ENCODE measurements at regions not wholly inside any gene's neighbourhood (a gene's known extent, or its start where the extent isn't known, plus 50 kb on each side); places are given as distances from the start of the nearest gene placed in this dataset.

DNA sequence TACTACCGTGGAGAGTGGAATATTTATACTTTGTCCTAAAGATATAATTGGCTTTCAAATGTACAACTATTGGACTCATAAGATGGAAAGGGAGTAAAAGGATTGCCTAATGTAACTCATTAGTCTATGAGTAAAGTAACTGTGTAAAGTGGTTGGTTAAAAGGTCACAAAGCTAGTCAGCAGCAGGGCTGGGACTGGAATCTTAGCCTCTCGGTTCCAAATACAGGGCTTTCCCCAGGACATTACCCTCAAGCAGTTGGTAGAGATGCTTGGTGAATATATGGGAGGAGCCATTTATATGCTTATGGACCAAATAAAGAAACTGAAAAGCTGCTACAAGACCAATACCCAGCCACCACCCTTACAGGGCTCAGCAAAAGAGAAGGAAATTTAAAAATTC is 283.7 kb downstream of the HLX start:
- in situ Hi-C loops (cut with HindIII; ENCODE audit: low sequenced_read_pairs): no loop called here
- TF ChIP-seq, protein P1, sequence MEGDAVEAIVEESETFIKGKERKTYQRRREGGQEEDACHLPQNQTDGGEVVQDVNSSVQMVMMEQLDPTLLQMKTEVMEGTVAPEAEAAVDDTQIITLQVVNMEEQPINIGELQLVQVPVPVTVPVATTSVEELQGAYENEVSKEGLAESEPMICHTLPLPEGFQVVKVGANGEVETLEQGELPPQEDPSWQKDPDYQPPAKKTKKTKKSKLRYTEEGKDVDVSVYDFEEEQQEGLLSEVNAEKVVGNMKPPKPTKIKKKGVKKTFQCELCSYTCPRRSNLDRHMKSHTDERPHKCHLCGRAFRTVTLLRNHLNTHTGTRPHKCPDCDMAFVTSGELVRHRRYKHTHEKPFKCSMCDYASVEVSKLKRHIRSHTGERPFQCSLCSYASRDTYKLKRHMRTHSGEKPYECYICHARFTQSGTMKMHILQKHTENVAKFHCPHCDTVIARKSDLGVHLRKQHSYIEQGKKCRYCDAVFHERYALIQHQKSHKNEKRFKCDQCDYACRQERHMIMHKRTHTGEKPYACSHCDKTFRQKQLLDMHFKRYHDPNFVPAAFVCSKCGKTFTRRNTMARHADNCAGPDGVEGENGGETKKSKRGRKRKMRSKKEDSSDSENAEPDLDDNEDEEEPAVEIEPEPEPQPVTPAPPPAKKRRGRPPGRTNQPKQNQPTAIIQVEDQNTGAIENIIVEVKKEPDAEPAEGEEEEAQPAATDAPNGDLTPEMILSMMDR (IDR thresholded peaks at IDR 0.05; ENCODE audit: low read depth, low read length): no peak
- H3K4me3 ChIP-seq (ENCODE audit: low read depth, low read length): no peak overlapping the region
- DNase-seq (ENCODE audit: low read depth, low spot score): no peak

DNA sequence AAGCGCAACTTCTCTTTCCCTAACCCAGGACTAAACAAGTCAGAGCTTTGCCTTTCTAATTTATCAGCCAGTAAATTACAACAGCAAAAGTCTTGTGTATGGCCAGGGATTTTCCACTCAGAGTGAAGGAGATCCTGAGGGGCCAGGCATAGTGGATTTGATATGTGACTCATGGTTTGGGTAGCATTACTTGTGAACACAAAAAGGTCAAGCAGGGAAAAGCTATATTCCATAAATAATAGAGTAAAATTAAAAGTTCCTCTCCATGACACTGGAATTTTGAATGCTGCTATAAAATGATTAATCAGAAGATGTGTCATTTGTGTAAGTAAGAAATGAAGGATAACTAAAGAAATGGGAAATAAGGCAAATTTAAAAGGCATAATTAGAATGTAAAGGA is 284.8 kb downstream of the HLX start:
- in situ Hi-C loops (cut with HindIII; ENCODE audit: low sequenced_read_pairs): no loop called here
- TF ChIP-seq, protein P1 (IDR thresholded peaks at IDR 0.05; ENCODE audit: low read depth, low read length): no peak
- DNase-seq (ENCODE audit: low read depth, low spot score): peak; percentile 3
- H3K4me3 ChIP-seq (ENCODE audit: low read depth, low read length): no peak overlapping the region

DNA sequence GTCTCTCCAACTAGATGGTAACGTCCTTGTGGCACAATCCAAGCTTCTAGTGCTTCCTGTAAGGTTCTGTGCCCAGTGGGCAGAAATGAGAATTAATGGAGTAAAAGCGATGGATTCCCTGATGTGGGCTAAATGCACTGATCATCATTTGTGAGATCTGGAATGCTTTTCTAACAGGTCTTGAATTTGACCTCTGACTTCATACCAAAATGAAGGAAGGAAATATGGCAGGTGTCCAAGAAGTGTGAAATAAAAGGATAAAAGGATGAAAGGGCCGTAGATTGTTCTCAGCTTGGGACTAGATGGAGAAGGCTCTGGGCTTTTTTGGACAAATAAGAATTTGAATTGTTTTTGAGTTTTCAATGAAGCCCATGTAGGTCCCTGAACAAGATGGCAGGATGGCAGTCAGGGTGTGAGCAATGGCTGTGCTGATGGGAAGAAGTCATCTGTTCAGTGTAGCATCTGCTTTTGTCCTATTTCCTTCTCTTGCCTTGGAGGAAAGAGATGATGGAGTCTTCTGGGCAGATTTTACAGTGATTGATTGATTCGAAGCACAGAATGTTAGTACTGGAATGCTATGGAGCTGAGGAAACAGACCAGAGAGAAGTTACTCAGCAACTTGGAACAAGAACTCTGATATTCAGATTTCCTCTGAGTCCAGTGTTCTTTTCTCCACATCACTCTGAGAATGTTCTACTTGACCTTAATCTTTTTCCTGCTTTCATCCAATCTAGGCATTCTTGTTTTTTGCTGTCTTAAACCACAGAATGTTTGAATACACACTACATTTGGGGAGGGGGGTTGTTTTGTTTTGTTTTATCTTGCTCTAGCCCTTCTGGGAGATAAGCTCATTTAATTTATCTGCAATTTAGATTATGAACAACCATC is 286.0 kb downstream of the HLX start:
- TF ChIP-seq, protein P1 (IDR thresholded peaks at IDR 0.05; ENCODE audit: low read depth, low read length): no peak
- no peak for DNase-seq (ENCODE audit: low read depth, low spot score)
- in situ Hi-C loops (cut with HindIII; ENCODE audit: low sequenced_read_pairs): no loop called here

DNA sequence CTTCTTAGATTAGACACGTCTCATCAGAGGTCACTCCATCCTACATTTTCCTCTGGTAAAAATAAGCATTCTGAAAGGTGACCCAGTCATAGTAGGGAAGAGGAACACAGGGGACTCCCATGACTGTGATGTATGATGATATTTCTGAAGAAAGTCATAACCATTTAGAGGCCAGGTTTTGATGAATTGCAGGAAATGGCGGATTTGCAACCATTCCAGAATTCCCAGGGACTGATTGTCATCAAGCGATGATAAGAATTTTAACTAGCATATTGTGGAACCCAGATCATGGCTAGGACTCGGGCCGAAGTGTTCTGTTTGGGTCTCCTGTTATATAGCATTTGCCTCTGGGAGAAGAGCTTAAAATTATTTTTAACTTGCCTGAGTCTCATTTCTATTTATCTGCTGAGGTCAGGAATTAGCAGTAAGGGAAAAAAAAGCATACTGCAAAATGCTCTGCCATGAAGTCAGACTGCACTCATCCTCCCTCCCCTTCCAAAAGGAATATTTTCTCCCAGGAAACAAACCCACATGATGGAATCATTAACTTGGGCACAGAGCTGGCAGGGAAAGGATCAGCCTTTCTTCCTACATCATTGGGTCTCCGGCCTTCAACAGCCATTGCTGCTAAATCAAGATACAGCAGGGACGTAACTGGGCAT is 286.7 kb downstream of the HLX start:
- DNase-seq (ENCODE audit: low read depth, low spot score): no peak
- H3K4me3 ChIP-seq (ENCODE audit: low read depth, low read length): no peak overlapping the region
- in situ Hi-C loops (cut with HindIII; ENCODE audit: low sequenced_read_pairs): no loop called here
- TF ChIP-seq, protein P1 (IDR thresholded peaks at IDR 0.05; ENCODE audit: low read depth, low read length): no peak

More for the DNA sequence above, 286.0 kb downstream of the HLX start:
- H3K4me3 ChIP-seq (ENCODE audit: low read depth, low read length): no peak overlapping the region

DNA sequence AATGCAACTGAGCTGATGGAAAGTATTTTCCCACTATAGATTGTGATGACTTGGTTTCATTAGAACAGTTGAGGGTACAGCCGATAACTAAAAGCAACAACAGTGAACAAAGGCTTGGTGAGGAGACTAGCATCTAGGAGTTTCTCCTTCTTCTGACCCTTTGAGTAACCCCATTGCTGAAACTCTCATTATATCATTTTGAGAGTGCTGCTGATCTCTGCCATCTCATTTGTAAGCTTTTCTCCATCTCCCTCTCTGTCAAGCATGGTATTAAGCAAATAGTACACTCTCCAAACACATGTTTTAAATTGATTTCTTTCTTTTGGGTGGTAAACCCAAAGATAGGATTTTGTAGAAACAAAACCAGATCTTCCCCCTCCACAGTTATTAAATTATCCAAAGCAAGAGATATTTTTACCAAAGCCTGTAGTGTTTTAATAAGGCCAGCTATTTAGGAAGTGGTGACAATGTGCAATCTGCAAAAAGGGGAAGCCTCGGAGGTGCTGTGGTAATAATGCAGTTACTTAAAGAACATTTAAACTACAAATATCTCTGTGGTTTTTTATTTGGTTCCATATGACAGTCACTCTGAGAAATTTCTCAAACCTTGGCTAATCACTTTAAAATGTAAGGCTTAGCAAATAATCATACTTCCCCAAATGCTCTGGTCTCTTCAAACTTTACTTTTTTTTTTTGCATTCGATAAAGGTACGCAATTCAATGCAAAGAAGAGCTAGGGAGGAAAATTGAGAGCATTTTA is 287.5 kb downstream of the HLX start:
- TF ChIP-seq, protein P1 (IDR thresholded peaks at IDR 0.05; ENCODE audit: low read depth, low read length): no peak
- no peak overlapping the region for H3K4me3 ChIP-seq (ENCODE audit: low read depth, low read length)
- in situ Hi-C loops (cut with HindIII; ENCODE audit: low sequenced_read_pairs): no loop called here
- no peak for DNase-seq (ENCODE audit: low read depth, low spot score)

DNA sequence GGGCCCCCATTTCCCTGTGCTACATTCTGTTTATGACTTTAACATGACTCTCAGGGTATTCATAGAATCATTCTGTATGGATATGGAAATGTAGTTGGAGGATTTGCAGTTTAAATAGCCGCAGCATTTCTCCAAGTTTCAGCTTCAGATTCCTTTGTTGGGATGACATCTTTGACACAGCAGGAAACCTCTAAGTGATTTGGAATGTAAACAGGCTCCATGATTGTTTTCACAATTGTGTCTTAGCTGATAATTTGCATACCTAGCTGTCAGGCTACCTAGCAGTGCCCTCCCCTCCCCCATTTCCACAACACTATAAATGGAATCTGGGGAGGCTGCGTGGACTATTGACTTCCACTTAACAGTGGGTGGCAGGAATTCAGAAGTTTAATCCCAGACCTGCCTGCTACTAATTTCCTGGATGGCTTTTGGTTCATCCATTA is 290.2 kb downstream of the HLX start:
- peak; percentile 46 for DNase-seq (ENCODE audit: low read depth, low spot score)
- TF ChIP-seq, protein P1 (IDR thresholded peaks at IDR 0.05; ENCODE audit: low read depth, low read length): no peak
- in situ Hi-C loops (cut with HindIII; ENCODE audit: low sequenced_read_pairs): no loop called here
- no peak overlapping the region for H3K4me3 ChIP-seq (ENCODE audit: low read depth, low read length)

All from astrocyte of the spinal cord (primary cell).